ENCODE measurements at regions not wholly inside any gene's neighbourhood (a gene's known extent, or its start where the extent isn't known, plus 50 kb on each side); places are given as distances from the start of the nearest gene placed in this dataset.
"Not testable (repeated sequence)": the region's sequence is repeated elsewhere in the genome, so short reads cannot be mapped to it uniquely, and the experiment has no call there.

DNA sequence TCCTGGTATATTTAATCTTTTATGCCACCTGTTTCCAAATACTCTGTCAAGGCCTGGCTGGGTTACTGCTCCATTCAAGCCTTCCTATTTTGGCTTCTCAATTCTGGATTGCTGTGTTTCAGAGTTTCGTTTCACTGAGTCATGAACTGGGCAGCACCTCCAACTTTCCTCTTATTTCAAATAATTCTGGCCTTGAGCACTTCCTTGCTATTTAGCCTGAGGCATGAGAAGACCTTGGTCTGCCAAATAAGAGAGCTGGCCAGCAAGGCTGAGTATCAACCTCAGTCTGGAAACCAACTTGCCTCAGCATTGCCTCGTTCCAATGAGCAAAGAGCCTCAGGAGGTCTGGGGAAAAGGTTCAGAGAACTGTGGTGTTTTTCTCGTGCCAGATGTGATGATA lies 66.6 kb downstream of the TNFAIP3 start:
- no peak for DNase-seq (ENCODE audit: low read depth in 2 of 2)

GRCh38 chr6:137936798-137937197 lies 69.7 kb downstream of the TNFAIP3 start:
- no peak for DNase-seq (ENCODE audit: low read depth in 2 of 2)

DNA sequence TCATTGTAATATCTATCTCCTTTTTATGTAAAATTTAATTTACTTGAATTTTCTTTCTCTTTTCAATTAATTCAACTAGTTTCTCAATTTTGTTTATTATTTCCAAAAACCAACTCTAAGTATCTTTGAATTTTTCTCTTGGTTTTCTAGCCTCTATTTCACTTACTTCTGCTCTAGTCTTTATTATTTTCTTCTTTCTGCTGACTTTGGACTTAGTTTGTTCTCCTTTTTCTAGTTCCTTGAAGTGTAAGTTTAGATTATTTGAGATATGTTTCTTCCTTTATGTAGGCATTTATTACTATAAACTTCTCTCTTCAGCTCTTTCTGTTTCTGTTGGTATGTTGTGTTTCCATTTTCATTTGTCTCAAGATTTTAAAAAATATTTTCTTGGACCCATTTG lies 70.8 kb downstream of the TNFAIP3 start:
- DNase-seq (ENCODE audit: low read depth in 2 of 2), result no peak

GRCh38 chr6:137938770-137939379 lies 71.8 kb downstream of the TNFAIP3 start:
- DNase-seq (ENCODE audit: low read depth in 2 of 2), result no peak

GRCh38 chr6:137941995-137942394 lies 74.9 kb downstream of the TNFAIP3 start:
- no peak for DNase-seq (ENCODE audit: low read depth in 2 of 2)

DNA sequence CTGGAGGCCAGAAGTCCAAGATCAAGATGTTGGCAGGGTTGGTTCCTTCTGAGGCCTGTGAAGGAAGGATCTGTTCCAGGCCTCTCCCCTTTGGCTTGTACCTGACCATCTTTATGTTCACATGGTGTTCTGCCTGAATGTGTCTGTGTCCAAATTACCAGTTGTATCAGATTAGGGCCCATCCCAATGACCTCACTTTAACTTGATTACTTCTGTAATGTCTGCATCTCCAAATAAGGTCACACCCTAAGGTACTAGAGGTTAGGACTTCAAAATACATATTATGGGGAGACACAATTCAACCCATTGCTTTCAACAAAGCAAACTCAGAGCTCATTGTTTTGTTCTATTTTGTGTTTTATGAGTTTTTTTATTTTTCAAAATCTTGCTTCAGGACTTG lies 75.7 kb downstream of the TNFAIP3 start:
- DNase-seq (ENCODE audit: low read depth in 2 of 2), result no peak

DNA sequence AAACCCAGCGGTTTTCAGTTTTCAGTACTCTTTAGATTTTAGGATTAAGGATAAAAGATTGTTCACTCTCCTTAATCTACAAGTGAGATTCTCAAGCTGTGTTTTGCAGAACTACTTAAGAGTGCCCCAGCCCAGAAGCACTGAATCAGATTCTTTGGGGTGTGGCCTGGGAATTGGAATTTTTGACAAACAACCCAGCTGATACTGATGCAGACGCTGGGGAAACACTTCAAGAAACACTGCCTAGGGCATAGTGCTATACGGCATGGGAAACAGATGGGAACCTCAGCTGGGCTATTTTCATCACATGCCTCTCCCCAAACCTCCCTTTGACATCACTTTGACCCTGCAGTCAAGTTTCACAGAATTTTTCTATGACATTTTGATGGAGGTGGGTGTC lies 77.3 kb downstream of the TNFAIP3 start:
- not testable (repeated sequence) for DNase-seq (ENCODE audit: low read depth in 2 of 2)

DNA sequence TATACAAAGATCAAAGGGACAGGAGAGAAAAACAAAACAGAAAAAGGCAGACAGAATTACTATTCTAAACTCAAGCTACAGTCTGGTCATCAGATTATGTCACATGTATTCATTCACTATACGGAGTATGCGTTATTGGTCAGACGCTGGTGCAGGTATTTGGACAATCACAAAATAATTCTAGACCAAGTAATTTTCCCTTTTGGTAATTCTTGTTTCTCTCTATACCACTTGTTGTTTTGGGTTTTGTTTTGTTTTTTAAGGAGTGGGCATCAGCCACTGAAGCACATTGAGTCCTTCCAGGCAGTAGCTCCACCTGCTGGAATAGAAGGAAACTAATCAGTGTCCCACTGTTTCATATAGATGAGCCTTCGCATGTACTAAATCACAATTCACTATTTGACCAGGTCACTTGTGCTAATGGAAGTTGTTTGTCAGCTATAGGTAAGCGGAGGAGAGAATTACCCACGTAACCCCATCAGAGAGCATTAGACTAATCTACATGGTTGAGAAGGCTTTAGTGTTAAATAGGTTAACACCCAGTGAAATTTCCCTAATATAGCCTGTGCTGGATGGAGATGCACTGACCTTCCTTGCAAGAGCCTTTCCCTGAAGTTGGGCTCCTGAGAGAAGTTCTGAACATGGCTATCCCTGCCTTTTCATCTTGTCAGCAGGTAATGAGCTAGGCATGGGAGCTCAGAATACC lies 77.9 kb downstream of the TNFAIP3 start:
- DNase-seq (ENCODE audit: low read depth in 2 of 2), result peak in 1 of 2 donors; percentile 9

- DNase-seq (ENCODE audit: low read depth in 2 of 2), result no peak
Observed at GRCh38 chr6:137949686-137950390, 82.8 kb downstream of the TNFAIP3 start.

GRCh38 chr6:137950581-137950980 lies 83.5 kb downstream of the TNFAIP3 start:
- no peak for DNase-seq (ENCODE audit: low read depth in 2 of 2)

DNA sequence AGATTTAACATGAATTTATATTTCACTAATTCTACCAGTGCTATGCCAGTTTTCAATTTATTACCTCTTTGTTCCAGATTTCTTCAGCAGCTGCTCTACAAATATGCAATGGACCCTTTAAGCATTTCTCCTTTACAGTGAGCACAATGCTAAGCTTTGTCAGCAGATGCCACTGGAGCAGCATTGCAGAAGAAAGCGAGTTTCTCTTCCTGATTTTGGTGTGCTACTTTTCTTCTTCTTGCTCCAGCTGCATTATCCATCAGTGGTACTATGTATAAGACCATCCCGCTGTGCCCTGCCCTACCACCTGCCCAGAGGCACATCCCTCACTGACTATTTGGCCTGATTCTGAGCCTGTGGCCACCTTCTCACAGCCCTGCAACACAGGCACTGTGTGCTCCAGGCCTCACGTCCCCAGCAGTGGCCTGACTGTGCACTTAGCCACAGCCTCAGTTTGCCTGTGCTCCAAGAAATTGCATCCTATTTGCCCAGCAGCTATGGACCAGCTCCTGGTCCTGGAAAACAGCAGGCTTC lies 84.1 kb downstream of the TNFAIP3 start:
- DNase-seq (ENCODE audit: low read depth in 2 of 2), result no peak

GRCh38 chr6:137952247-137952646 lies 85.2 kb downstream of the TNFAIP3 start:
- DNase-seq (ENCODE audit: low read depth in 2 of 2), result no peak

DNA sequence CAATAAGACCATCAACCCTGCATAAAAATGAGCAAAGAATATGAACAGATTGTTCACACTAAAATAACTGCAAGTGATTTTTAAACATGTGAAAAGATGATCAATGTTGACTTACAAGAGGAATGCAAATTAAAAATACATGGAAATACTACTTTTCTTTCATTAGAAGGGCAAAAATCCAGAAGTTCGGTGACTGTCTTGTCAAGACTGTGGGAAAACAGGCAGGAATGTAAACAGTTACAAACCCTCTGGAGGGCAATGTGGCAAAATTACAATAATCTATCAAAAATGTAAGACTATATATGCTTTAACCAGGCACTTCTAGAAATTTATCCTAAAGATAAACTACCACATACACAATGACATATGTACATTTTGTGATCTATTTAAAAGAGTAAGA lies 86.7 kb downstream of the TNFAIP3 start:
- no peak for DNase-seq (ENCODE audit: low read depth in 2 of 2)

- DNase-seq (ENCODE audit: low read depth in 2 of 2), result no peak
Observed at GRCh38 chr6:137954253-137954652, 87.2 kb downstream of the TNFAIP3 start.

DNA sequence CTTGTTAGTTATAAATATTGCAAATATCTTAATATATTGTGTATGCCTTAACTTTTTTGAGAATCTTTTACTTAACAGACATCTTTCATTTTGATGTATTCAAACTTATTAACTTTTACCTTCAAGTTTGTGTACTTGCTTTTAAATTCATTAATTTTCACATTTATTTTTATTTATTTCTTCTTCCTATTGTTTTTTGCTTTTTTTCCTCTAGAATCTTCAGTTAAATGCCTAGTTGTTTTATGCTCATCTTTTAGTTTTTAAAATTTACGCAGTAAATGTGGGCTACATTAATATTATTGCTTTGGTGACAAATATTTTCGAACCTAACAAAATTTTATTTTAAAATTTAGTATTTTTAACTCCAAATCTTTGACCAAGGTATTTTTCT lies 89.0 kb downstream of the TNFAIP3 start:
- no peak for DNase-seq (ENCODE audit: low read depth in 2 of 2)

DNA sequence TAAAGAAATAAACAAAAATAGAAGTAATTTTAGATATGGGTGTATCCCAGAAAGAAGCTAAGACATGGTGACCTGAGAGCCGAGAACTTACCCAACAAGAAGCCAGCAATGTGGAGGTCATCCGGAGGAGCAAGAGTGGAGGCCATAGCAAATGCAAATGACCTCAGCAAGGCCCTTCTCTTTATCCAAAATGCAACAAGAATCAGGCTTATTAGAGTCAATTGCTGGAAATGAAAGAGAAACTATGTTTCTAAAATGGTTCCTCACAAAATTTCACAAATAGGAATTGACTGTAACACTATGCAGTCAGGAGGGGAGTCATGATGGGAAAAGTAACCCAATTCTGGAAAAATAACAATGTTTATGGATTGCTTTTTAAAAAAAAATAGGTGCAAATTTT lies 90.4 kb downstream of the TNFAIP3 start:
- DNase-seq (ENCODE audit: low read depth in 2 of 2), result no peak

DNA sequence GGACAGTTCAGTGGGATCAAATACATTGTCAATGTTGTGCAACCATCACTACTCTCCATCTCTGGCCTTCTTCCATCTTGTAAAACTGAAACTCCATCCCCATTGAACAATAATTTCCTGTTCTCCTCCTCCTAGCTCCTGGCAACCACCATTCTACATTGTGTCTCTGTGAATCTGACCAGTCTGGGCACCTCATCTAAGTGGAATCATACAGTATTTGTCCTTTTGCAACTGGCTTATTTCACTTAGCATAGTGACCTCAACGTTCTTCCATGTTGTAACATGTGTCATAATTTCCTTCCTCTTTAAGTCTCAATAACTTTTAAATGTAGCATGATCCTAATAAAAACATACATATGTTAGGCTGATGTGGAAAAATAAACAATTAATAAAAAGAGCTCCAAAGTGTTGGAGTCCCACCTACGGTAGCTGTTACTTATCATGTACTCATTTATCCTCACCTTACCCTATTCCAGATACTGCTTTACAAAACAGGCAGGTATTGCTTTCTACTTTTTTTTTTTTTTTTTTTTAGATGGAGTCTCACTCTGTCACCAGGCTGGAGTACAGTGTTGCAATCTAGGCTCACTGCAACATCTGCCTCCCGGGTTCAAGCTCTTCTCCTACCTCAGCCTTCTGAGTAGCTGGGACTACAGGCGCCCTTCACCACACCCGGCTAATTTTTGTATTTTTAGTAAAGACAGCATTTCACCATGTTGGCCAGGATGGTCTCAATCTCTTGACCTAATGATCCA lies 91.9 kb downstream of the TNFAIP3 start:
- no peak for DNase-seq (ENCODE audit: low read depth in 2 of 2)

DNA sequence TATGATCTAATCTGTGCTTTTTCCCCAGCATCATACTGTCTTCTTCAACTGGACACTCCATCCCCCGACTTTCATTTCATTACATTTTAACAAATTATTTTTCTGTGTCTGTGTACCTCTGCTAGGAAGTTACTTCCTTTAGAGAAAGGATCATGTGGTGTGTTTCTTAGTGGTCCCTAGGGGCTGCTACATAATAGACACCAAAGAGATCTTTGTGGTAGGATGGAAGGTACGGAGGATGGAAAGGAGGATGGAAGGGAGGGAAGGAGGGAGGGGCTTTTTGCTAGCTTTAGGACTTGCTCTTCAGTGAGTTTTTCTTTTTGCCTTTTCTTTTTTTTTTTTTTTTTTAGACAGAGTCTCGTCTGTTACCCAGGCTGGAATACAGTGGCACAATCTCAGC lies 95.7 kb downstream of the TNFAIP3 start:
- DNase-seq (ENCODE audit: low read depth in 2 of 2), result no peak

GRCh38 chr6:137964876-137965275 lies 97.8 kb downstream of the TNFAIP3 start:
- DNase-seq (ENCODE audit: low read depth in 2 of 2), result no peak

DNA sequence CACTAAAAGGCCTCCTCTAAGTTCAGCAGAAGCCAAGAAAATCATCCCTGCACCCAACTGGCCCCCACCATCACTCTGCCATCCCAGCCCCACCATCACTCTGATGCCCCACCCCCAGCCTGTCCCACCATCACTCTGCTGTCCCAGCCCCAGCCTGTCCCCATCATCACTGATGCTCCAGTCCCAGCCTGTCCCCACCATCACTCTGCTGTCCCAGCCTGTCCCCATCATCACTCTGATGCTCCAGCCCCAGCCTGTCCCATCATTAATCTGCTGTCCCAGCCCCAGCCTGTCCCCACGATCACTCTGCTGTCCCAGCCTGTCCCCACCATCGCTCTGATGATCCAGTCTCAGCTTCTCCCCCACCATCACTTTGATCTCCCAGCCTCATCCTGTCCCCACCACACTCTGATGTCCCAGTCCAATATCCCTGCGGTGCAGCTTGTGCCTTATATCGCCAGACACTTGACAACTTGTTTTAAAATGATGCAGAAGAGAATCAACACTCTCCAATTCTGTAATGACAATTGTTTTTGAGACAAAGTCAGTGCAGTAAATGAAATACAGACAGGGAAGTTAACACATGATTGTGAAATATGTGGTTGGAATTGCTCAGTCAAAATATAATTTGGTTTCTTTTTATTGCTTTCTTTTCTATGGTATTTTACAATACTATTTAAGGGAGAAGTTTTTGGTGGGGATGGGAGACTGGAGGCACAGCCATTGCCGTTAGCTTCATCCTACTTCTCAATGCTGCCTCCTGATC lies 100.8 kb downstream of the TNFAIP3 start:
- DNase-seq (ENCODE audit: low read depth in 2 of 2), result no peak

DNA sequence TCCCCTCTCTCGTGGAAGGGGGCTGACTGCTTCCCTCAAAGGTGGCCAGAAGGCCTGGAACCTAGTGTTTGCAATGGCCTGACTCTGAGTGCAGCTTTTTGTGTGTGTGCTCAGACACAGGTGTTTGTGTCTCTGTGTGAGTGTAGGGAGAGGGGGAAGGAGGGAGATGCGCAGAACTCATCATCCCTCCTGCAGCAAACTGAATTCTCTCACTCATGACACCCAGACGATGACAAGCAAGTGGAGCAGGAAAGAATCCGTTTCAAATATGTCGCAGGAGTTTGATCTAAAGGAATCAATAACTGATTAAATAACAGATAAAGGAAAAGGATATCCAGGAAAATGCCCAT lies 101.4 kb downstream of the TNFAIP3 start:
- DNase-seq (ENCODE audit: low read depth in 2 of 2), result no peak

GRCh38 chr6:137968901-137969300 lies 101.8 kb downstream of the TNFAIP3 start:
- no peak for DNase-seq (ENCODE audit: low read depth in 2 of 2)

Measured in activated CD8-positive, alpha-beta memory T cell treated with anti-CD3 and anti-CD28 coated beads for 4 hours (primary cell).